Neural cell (in vitro differentiated cells): ENCODE measurements at regions not wholly inside any gene's neighbourhood (a gene's known extent, or its start where the extent isn't known, plus 50 kb on each side); places are given as distances from the start of the nearest gene placed in this dataset.

Experiments
- H2AFZ ChIP-seq: fragments of 200-600, 300-800 bp; sonication (generic), shearing (Covaris generic); 2 replicates; pipeline ENCODE4 v1.6.0; 2014; ENCODE audit warnings: low read depth, mild to moderate bottlenecking, antibody characterized with exemption, low read length, moderate library complexity
- H3F3A ChIP-seq: fragments of 200-600 bp; shearing (Covaris generic); 2 replicates; pipeline ENCODE4 v1.6.1; 2016; ENCODE audit warnings: mild to moderate bottlenecking, moderate library complexity, mixed read lengths, antibody characterized with exemption, low read length; ENCODE audit not compliant: insufficient read depth, poor library complexity, severe bottlenecking
- H3K27ac ChIP-seq: fragments of 200-600, 300-800 bp; sonication (generic), shearing (Covaris generic); 2 replicates; pipeline ENCODE4 v1.5.1; 2014; ENCODE audit warnings: mild to moderate bottlenecking, low read length, moderate library complexity
- H3K27me3 ChIP-seq: fragments of 300-800, 200-600 bp; sonication (generic), shearing (Covaris generic); 2 replicates; pipeline ENCODE4 v1.6.0; 2014; ENCODE audit warnings: mild to moderate bottlenecking, low read depth, low read length, moderate library complexity; ENCODE audit not compliant: insufficient read depth
- H3K36me3 ChIP-seq: fragments of 300-800, 200-600 bp; sonication (generic), shearing (Covaris generic); 2 replicates; pipeline ENCODE4 v1.5.1; 2014; ENCODE audit warnings: mild to moderate bottlenecking, antibody characterized with exemption, low read length, moderate library complexity; ENCODE audit not compliant: insufficient read depth
- H3K4me2 ChIP-seq: fragments of 300-800, 200-600 bp; sonication (generic), shearing (Covaris generic); 2 replicates; pipeline ENCODE4 v1.6.0; 2014; ENCODE audit warnings: mild to moderate bottlenecking, low read length
- H3K4me3 ChIP-seq: fragments of 300-800, 200-600 bp; sonication (generic), shearing (Covaris generic); 2 replicates; pipeline ENCODE4 v1.5.1; 2014; ENCODE audit warnings: mild to moderate bottlenecking, low read length, moderate library complexity
- H3K79me2 ChIP-seq: fragments of 200-600 bp; shearing (Covaris generic); replicated peaks from 2 replicates; pipeline ENCODE4 v1.6.0; 2014; ENCODE audit warnings: mild to moderate bottlenecking, low read length, moderate library complexity; ENCODE audit not compliant: insufficient read depth
- H3K9ac ChIP-seq: fragments of 300-800, 200-600 bp; sonication (generic), shearing (Covaris generic); 2 replicates; pipeline ENCODE4 v1.6.1; 2016; ENCODE audit warnings: mild to moderate bottlenecking, low read length, mixed read lengths
- H3K9me2 ChIP-seq: fragments of 200-600 bp; shearing (Covaris generic); 2 replicates; pipeline ENCODE4 v1.6.1; 2016; ENCODE audit warnings: mild to moderate bottlenecking, low read length, mixed read lengths; ENCODE audit not compliant: insufficient read depth
- H3K9me3 ChIP-seq: fragments of 200-600, 300-800 bp; sonication (generic), shearing (Covaris generic); 2 replicates; pipeline ENCODE4 v1.6.1; 2016; ENCODE audit warnings: mild to moderate bottlenecking, mixed run types, low read length, moderate library complexity, mixed read lengths
- H4K20me1 ChIP-seq: fragments of 200-600 bp; shearing (Covaris generic); 2 replicates; pipeline ENCODE4 v1.6.1; 2016; ENCODE audit warnings: mild to moderate bottlenecking, mixed run types; ENCODE audit not compliant: insufficient read depth
- EP300 ChIP-seq: fragments of 450-650 bp; conservative IDR thresholded peaks from 2 replicates; pipeline ENCODE4 v1.6.1; 2014; ENCODE audit warnings: antibody characterized with exemption, mild to moderate bottlenecking, moderate library complexity; ENCODE audit not compliant: poor library complexity, severe bottlenecking
- EZH2 ChIP-seq: fragments of 200-600, 300-800 bp; shearing (Covaris generic), sonication (generic); IDR thresholded peaks from 2 replicates; pipeline ENCODE4 v1.6.1; 2014; ENCODE audit warnings: antibody characterized with exemption, low read length, borderline replicate concordance, mild to moderate bottlenecking; ENCODE audit not compliant: insufficient read depth, poor library complexity, severe bottlenecking
- MXI1 ChIP-seq: fragments of 450-650 bp; conservative IDR thresholded peaks from 2 replicates; pipeline ENCODE4 v1.6.1; 2014; ENCODE audit warnings: antibody characterized with exemption, mild to moderate bottlenecking; ENCODE audit not compliant: poor library complexity, severe bottlenecking
- POLR2AphosphoS5 ChIP-seq: IDR thresholded peaks from 2 replicates; pipeline ENCODE4 v1.6.1; 2012
- RAD21 ChIP-seq: fragments of 450-650 bp; conservative IDR thresholded peaks from 2 replicates; pipeline ENCODE4 v1.6.1; 2014; ENCODE audit warnings: antibody characterized with exemption, mild to moderate bottlenecking, moderate library complexity
- SMC3 ChIP-seq: fragments of 450-650 bp; conservative IDR thresholded peaks from 2 replicates; pipeline ENCODE4 v1.6.1; 2014; ENCODE audit warnings: antibody characterized with exemption, mild to moderate bottlenecking, moderate library complexity; ENCODE audit not compliant: poor library complexity
- TAF1 ChIP-seq: IDR thresholded peaks from 2 replicates; pipeline ENCODE4 v1.6.1; 2012; ENCODE audit warnings: low read depth
- TF ChIP-seq, protein P1 (sequence below): fragments of 450-650 bp; IDR thresholded peaks from 2 replicates; pipeline ENCODE4 v1.5.1; 2014; ENCODE audit warnings: antibody characterized with exemption, mild to moderate bottlenecking, moderate library complexity; ENCODE audit not compliant: poor library complexity, severe bottlenecking
- TF ChIP-seq, protein P2 (sequence below): IDR thresholded peaks from 2 replicates; pipeline ENCODE4 v1.6.1; 2012; ENCODE audit warnings: borderline replicate concordance

DNA sequence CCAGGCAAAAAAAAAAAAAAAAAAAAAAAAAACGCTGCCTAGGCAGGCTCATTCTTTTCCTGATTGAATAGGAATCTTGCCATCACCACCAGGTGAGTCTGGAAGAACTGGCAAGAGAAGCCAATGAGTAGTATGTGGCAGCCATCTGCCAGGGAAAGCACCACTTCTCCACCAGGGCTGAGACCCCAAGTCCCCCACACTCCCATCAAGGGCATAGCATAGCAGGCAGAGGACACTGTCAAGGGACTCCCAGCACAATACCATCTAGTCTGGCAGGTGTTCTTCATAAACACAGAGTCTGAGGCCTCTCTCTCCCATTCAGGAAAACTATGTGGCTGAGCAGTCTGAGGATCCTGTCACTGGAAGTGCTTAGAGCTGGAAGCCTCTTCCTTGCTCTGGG lies 538.1 kb upstream of the DSEL start:
- Histone ChIP-seq H2AFZ (no peak overlapping the region), H3K27me3 (no peaks in the 10 kb centered on the region), H3K9me3 (no peaks in the 10 kb centered on the region), H3K27ac (no peak overlapping the region), H3K36me3 (no peaks in the 10 kb centered on the region), H4K20me1 (no peaks in the 10 kb centered on the region), H3K9ac (no peak overlapping the region), H3K4me3 (no peak overlapping the region), H3F3A (no peaks in the 10 kb centered on the region), H3K79me2 (no peaks in the 10 kb centered on the region), H3K4me2 (no peak overlapping the region), H3K9me2 (no peaks in the 10 kb centered on the region)
- TF ChIP-seq, protein P1, sequence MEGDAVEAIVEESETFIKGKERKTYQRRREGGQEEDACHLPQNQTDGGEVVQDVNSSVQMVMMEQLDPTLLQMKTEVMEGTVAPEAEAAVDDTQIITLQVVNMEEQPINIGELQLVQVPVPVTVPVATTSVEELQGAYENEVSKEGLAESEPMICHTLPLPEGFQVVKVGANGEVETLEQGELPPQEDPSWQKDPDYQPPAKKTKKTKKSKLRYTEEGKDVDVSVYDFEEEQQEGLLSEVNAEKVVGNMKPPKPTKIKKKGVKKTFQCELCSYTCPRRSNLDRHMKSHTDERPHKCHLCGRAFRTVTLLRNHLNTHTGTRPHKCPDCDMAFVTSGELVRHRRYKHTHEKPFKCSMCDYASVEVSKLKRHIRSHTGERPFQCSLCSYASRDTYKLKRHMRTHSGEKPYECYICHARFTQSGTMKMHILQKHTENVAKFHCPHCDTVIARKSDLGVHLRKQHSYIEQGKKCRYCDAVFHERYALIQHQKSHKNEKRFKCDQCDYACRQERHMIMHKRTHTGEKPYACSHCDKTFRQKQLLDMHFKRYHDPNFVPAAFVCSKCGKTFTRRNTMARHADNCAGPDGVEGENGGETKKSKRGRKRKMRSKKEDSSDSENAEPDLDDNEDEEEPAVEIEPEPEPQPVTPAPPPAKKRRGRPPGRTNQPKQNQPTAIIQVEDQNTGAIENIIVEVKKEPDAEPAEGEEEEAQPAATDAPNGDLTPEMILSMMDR: no peak
- no peak for TF ChIP-seq SMC3
- TF ChIP-seq MXI1: no peak
- TF ChIP-seq, protein P2, sequence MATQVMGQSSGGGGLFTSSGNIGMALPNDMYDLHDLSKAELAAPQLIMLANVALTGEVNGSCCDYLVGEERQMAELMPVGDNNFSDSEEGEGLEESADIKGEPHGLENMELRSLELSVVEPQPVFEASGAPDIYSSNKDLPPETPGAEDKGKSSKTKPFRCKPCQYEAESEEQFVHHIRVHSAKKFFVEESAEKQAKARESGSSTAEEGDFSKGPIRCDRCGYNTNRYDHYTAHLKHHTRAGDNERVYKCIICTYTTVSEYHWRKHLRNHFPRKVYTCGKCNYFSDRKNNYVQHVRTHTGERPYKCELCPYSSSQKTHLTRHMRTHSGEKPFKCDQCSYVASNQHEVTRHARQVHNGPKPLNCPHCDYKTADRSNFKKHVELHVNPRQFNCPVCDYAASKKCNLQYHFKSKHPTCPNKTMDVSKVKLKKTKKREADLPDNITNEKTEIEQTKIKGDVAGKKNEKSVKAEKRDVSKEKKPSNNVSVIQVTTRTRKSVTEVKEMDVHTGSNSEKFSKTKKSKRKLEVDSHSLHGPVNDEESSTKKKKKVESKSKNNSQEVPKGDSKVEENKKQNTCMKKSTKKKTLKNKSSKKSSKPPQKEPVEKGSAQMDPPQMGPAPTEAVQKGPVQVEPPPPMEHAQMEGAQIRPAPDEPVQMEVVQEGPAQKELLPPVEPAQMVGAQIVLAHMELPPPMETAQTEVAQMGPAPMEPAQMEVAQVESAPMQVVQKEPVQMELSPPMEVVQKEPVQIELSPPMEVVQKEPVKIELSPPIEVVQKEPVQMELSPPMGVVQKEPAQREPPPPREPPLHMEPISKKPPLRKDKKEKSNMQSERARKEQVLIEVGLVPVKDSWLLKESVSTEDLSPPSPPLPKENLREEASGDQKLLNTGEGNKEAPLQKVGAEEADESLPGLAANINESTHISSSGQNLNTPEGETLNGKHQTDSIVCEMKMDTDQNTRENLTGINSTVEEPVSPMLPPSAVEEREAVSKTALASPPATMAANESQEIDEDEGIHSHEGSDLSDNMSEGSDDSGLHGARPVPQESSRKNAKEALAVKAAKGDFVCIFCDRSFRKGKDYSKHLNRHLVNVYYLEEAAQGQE: no peak
- TF ChIP-seq EP300: no peak
- no peak for TF ChIP-seq TAF1
- no peak for TF ChIP-seq EZH2
- no peak for TF ChIP-seq RAD21
- no peak for TF ChIP-seq POLR2AphosphoS5

DNA sequence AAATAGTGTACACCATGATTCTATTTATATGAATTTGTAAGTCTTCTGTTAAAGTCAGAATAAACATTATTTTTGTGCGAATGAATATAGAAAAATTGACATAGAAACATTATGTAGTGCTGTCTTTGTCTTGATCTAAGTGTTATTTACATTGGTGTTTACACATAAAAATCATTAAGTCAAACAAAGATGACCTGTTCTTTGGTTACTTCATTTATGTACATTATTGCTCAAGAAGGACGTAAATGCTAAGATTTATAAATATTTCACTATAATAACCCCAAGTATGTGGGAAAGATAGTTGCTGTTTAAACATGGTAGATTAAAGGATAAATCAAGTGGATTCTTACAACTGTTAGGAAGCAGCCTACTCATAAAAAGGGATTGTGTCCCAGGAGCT lies 536.8 kb upstream of the DSEL start:
- Histone ChIP-seq H3K9me3 (no peaks in the 10 kb centered on the region), H3K79me2 (no peaks in the 10 kb centered on the region), H3K4me2 (no peak overlapping the region), H3K4me3 (no peak overlapping the region), H3K27ac (no peak overlapping the region), H3K9me2 (no peaks in the 10 kb centered on the region), H3K9ac (no peak overlapping the region), H3K36me3 (no peaks in the 10 kb centered on the region), H2AFZ (no peak overlapping the region), H4K20me1 (no peaks in the 10 kb centered on the region), H3F3A (no peaks in the 10 kb centered on the region), H3K27me3 (no peaks in the 10 kb centered on the region)
- TF ChIP-seq MXI1 (no peak), EZH2 (no peak), RAD21 (no peak), SMC3 (no peak), EP300 (no peak), POLR2AphosphoS5 (no peak), TAF1 (no peak)
- TF ChIP-seq, protein P2: no peak
- TF ChIP-seq, protein P1: no peak
